ENCODE measurements at regions not wholly inside any gene's neighbourhood (a gene's known extent, or its start where the extent isn't known, plus 50 kb on each side); places are given as distances from the start of the nearest gene placed in this dataset.

DNA sequence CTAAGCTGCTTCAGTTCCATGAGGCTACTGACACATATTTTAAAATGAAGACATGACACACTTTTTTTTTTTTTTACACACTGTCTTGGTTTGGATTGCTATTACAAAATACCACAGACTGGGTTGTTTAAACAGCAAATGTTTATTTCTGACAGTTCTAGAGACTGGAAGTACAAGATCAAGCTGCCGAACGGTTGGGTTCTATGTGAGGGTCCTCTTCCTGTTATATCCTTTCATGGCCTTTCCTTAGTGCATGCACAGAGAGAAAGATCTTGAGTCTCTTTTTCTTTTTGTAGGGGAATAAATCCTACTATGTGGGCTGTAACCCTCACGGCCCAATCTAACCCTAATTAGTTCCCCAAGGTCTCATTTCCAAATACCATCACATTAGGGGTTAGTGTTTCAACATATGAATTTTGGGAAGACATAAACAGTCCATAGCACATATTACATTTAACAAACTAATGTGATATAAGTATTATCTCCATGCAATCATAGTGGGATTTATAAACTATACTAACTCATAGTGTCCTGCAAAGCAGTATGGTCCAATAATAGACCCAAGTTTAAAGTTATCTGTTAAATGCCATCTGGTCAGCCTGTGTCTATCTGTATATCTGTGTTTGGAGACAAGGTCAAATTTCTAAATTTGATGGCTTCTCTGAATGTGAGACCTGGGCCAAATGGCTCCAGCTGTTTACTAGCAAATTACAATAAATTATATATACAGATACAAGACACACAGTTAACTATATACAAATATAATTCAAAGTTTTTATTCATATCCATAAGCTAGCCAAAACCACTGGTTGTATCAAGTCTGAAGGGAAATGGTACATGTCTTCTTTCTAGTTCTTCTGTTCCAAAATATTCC, 90.3 kb upstream of the NREP start:
- H3K9me3 ChIP-seq (ENCODE audit: insufficient read depth, low read depth): no peaks in the 10 kb centered on the region
- no peak overlapping the region for H3K4me3 ChIP-seq
- TF ChIP-seq EZH2 (IDR thresholded peaks at IDR 0.05; ENCODE audit: low read depth) (no peak), CTCF (conservative IDR thresholded peaks at IDR 0.05) (no peak)
- BruUV-seq (replicated peaks): no TSS peak
- DNase-seq: no peak
- no peak overlapping the region for H3K27ac ChIP-seq
- POLR2A ChIA-PET (ENCODE audit: unreplicated experiment): interaction anchor here (0.7 kb wide), 1 partner anchor 15 kb away, joined by 3 read pairs; no protein-coding TSS in a partner anchor
- CTCF ChIA-PET: no interaction called here
- H3K27me3 ChIP-seq (ENCODE audit: insufficient read depth, low read depth): no peaks in the 10 kb centered on the region
- no peaks in the 10 kb centered on the region for H3K36me3 ChIP-seq (ENCODE audit: low read depth)
- no peaks in the 10 kb centered on the region for H4K20me1 ChIP-seq (ENCODE audit: insufficient read depth)
- H3K4me2 ChIP-seq: no peak overlapping the region
- no peaks in the 10 kb centered on the region for H3F3A ChIP-seq (ENCODE audit: insufficient read depth, low read depth)
- intact Hi-C loops (cut with micrococcal nuclease; ENCODE audit: unreplicated experiment): no loop called here
- no peak overlapping the region for H2AFZ ChIP-seq
- H3K9me2 ChIP-seq (ENCODE audit: insufficient read depth): no peaks in the 10 kb centered on the region
- no peaks in the 10 kb centered on the region for H3K4me1 ChIP-seq (replicated peaks; ENCODE audit: insufficient read depth)
- H3K79me2 ChIP-seq (ENCODE audit: low read depth): no peaks in the 10 kb centered on the region

DNA sequence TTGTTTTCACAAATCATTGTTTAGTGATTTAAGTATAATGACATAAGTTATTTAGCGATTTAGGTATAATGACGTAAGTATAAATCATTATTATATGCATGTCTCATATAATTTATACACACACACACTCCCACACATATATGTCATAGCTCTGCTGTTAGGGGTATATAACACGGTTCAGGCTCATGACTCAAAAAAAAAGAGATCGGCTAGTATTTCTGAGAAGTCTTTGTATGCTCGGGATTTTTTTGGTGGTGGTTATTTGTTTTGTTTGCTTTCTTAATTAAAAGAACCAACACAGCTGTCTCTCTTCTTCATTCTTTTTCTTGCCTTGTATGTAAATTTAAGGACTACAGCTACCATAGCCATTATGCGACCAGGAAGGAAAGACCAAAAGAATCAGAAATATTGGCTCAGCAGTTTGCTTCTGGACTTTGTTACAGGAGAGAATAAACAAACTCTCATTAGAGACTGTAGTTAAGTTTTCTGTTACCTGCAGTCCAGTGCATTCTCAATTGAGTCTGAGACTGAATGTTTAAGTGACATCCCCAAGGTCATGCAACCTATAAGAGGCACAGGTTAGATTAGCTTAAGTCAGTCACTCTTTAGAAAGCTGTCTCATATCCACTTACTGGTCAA, 83.2 kb upstream of the NREP start:
- H4K20me1 ChIP-seq (ENCODE audit: insufficient read depth): no peaks in the 10 kb centered on the region
- H3K4me3 ChIP-seq: no peak overlapping the region
- H3K27me3 ChIP-seq (ENCODE audit: insufficient read depth, low read depth): no peaks in the 10 kb centered on the region
- intact Hi-C loops (cut with micrococcal nuclease; ENCODE audit: unreplicated experiment): no loop called here
- no peak overlapping the region for H3K4me2 ChIP-seq
- TF ChIP-seq EZH2 (IDR thresholded peaks at IDR 0.05; ENCODE audit: low read depth) (no peak), CTCF (conservative IDR thresholded peaks at IDR 0.05) (no peak)
- H3K9me2 ChIP-seq (ENCODE audit: insufficient read depth): no peaks in the 10 kb centered on the region
- no peak overlapping the region for H2AFZ ChIP-seq
- H3F3A ChIP-seq (ENCODE audit: insufficient read depth, low read depth): no peaks in the 10 kb centered on the region
- no TSS peak for BruUV-seq (replicated peaks)
- no peak for DNase-seq
- no peaks in the 10 kb centered on the region for H3K79me2 ChIP-seq (ENCODE audit: low read depth)
- CTCF ChIA-PET: no interaction called here
- no peaks in the 10 kb centered on the region for H3K9me3 ChIP-seq (ENCODE audit: insufficient read depth, low read depth)
- H3K4me1 ChIP-seq (replicated peaks; ENCODE audit: insufficient read depth): no peaks in the 10 kb centered on the region
- H3K36me3 ChIP-seq (ENCODE audit: low read depth): no peaks in the 10 kb centered on the region
- H3K27ac ChIP-seq: no peak overlapping the region
- POLR2A ChIA-PET (ENCODE audit: unreplicated experiment): no interaction called here

DNA sequence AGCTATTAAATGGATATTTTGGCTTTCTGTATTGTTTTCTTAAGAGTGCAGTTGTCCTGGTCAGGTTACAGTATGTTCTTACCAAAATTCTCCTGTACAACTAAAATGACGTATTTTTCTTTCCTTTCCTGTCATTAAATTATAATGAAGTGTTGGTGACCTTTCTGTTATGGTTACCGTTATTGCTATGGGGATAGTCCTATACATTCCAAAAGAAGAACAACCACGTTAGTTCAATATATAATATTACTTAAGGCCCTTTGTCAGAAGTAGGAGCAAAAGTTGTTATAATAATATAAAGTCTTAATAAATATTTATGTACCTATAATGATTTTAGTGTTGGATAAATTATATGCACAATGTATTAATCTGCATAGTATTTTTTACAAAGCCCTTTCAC, 82.4 kb upstream of the NREP start:
- Histone ChIP-seq H2AFZ (no peak overlapping the region), H3K4me1 (replicated peaks; ENCODE audit: insufficient read depth) (no peaks in the 10 kb centered on the region), H3K27me3 (ENCODE audit: insufficient read depth, low read depth) (no peaks in the 10 kb centered on the region), H3K79me2 (ENCODE audit: low read depth) (no peaks in the 10 kb centered on the region), H3K9me2 (ENCODE audit: insufficient read depth) (no peaks in the 10 kb centered on the region), H3K27ac (no peak overlapping the region), H3K9me3 (ENCODE audit: insufficient read depth, low read depth) (no peaks in the 10 kb centered on the region), H3K4me2 (no peak overlapping the region), H3K4me3 (no peak overlapping the region), H3K36me3 (ENCODE audit: low read depth) (no peaks in the 10 kb centered on the region), H3F3A (ENCODE audit: insufficient read depth, low read depth) (no peaks in the 10 kb centered on the region), H4K20me1 (ENCODE audit: insufficient read depth) (no peaks in the 10 kb centered on the region)
- intact Hi-C loops (cut with micrococcal nuclease; ENCODE audit: unreplicated experiment): no loop called here
- ChIA-PET CTCF (no interaction called here), POLR2A (ENCODE audit: unreplicated experiment) (no interaction called here)
- TF ChIP-seq CTCF (conservative IDR thresholded peaks at IDR 0.05) (no peak), EZH2 (IDR thresholded peaks at IDR 0.05; ENCODE audit: low read depth) (no peak)
- DNase-seq: no peak
- no TSS peak for BruUV-seq (replicated peaks)
